Fibroblast of mammary gland (primary cell): ENCODE measurements at regions not wholly inside any gene's neighbourhood (a gene's known extent, or its start where the extent isn't known, plus 50 kb on each side); places are given as distances from the start of the nearest gene placed in this dataset.

Experiments
- DNase-seq: peaks from one replicate; pipeline ENCODE4 v3.0.0-alpha.2; 2010; ENCODE audit warnings: low read depth
- H3K4me3 ChIP-seq: 2 replicates; pipeline ENCODE4 v1.5.1; 2011; ENCODE audit warnings: low read depth, mild to moderate bottlenecking, low read length, moderate library complexity; ENCODE audit not compliant: control insufficient read depth
- TF ChIP-seq, protein P1 (sequence below): conservative IDR thresholded peaks from 2 replicates; pipeline ENCODE4 v1.5.1; 2011; ENCODE audit warnings: low read depth, low read length, inconsistent platforms; ENCODE audit not compliant: control insufficient read depth, insufficient read depth

DNA sequence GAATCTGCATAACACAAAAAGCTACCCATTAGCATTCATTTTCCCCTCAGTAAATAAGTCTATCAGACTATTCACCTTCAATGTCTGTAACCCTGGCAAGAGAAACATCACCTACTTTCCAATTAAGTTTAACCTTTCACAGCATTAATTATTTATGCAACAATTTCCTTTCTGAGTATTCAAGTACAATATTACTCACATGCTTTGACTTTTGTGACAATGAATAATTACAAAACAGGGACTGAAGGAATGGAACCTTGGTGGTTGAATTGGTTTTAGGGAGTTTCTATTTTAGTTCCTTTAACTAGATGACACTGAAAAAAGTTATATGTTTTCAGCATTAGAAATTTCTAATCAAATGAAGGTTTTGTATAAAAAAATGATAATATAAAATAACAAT lies 932.3 kb upstream of the EPHA5 start:
- DNase-seq, result no peak
- H3K4me3 ChIP-seq, result no peak overlapping the region

DNA sequence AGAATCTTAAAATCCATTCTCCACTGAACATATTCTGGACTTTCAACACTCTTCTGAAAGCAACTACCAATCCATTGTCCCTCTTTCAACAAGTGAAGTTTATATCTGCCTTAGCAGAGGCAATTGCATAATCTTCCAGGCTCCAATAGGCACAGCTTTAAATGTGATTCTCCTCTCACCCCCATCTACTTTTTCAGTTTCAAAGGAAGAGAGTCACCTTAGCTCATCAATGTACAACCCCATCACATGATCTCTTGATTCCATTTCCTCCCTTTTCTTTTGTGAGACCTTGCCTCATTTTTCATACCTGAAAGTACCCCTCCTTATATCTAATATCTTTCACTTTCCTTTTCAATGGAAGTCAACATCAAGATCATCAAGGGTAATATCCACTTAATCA lies 921.7 kb upstream of the EPHA5 start:
- DNase-seq, result no peak
- H3K4me3 ChIP-seq, result no peak overlapping the region
- TF ChIP-seq, protein P1, sequence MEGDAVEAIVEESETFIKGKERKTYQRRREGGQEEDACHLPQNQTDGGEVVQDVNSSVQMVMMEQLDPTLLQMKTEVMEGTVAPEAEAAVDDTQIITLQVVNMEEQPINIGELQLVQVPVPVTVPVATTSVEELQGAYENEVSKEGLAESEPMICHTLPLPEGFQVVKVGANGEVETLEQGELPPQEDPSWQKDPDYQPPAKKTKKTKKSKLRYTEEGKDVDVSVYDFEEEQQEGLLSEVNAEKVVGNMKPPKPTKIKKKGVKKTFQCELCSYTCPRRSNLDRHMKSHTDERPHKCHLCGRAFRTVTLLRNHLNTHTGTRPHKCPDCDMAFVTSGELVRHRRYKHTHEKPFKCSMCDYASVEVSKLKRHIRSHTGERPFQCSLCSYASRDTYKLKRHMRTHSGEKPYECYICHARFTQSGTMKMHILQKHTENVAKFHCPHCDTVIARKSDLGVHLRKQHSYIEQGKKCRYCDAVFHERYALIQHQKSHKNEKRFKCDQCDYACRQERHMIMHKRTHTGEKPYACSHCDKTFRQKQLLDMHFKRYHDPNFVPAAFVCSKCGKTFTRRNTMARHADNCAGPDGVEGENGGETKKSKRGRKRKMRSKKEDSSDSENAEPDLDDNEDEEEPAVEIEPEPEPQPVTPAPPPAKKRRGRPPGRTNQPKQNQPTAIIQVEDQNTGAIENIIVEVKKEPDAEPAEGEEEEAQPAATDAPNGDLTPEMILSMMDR, result no peak

More for the DNA sequence above, 932.3 kb upstream of the EPHA5 start:
- TF ChIP-seq, protein P1, result no peak

DNA sequence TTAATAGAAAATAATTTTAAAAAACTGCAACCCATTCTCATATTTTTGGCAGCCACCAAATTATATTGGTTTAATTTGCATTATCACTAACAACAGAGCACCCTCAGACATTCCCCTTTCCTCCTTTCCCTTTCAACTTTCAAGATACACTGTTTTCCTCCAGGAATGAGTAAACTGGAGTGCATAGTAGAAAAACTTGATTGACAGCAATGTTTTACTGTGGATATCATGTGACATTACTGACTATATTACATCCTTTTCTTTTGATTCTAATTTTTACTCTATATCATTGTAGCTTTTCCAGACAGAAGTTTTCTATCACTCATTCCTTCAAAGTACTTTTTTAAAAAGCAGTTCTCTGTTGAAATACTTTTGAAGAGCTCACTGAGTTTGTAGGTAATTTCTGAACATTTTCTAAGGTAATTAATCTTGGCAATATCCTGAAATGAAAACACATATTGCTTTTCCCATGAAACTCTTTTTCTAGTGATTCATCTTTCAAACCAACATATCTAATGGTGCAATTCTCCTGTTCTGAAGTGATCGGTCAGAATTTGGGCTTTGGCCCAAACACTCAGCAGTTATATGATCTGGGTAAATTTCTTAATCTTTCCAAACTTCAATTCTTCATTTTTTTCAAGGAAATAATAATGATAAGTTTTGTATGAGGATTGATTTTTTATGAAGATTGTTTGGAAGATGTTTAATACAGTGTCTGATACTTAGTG lies 920.4 kb upstream of the EPHA5 start:
- DNase-seq, result peak; percentile 25

DNA sequence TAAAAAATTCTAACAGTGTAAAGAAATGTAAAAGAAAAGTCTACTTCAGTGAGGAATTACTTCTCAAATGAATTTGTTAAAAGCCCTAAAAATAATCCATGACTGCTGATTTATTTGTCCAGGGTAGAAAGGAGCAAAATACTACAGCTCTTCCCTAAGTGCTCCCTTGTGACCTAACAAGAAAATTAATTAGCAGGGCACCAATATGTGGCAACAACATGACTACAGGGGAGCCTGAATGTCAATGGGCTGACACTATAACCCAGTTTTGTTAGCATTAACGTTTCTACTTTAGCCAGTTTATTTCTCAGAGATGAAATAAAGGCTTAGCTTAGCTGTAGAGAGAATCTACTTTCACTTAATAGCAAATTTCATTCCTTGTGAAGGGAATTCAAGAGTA lies 918.9 kb upstream of the EPHA5 start:
- no peak overlapping the region for H3K4me3 ChIP-seq
- DNase-seq, result no peak
- TF ChIP-seq, protein P1, result no peak

More for the DNA sequence above, 920.4 kb upstream of the EPHA5 start:
- TF ChIP-seq, protein P1, result no peak
- no peak overlapping the region for H3K4me3 ChIP-seq

DNA sequence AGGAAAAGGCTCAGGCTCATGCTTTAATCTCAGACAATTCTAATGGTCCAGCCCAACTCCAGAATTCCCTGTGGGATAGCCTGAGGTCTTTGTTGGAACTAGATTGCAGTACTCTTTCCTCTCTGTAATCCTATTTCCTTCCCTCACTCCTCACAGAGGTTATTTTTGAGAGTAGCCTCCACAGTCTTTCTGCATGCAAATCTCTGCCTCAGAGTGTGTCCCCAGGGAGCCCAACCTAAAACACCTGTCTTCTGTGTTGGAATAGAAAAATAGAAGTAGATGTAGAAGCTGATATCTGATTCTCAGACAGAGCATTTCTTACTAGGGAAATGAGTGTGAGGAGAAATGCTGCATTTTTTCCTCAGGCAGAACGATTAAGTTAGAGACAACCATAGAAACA lies 915.5 kb upstream of the EPHA5 start:
- TF ChIP-seq, protein P1, result no peak
- DNase-seq, result no peak
- no peak overlapping the region for H3K4me3 ChIP-seq

DNA sequence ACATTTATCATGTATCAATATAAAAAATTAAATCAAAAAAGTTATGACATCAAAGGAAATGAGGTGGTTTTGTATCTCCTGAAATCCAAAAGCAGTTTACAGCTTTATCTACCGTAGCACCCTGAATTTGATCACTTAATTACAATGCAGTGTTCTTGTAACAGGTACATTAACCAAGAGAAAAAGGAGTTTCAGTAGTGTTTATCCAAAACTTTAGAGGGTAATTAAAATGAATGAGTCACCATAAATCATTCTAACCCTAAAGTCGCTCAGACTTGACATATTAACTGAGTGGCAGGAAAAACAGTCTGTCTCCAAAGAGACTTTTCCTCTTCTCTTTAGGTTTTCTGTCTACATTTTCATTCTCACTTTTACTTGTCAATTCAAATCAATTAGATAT lies 907.6 kb upstream of the EPHA5 start:
- no peak overlapping the region for H3K4me3 ChIP-seq
- DNase-seq, result no peak
- TF ChIP-seq, protein P1, result no peak

DNA sequence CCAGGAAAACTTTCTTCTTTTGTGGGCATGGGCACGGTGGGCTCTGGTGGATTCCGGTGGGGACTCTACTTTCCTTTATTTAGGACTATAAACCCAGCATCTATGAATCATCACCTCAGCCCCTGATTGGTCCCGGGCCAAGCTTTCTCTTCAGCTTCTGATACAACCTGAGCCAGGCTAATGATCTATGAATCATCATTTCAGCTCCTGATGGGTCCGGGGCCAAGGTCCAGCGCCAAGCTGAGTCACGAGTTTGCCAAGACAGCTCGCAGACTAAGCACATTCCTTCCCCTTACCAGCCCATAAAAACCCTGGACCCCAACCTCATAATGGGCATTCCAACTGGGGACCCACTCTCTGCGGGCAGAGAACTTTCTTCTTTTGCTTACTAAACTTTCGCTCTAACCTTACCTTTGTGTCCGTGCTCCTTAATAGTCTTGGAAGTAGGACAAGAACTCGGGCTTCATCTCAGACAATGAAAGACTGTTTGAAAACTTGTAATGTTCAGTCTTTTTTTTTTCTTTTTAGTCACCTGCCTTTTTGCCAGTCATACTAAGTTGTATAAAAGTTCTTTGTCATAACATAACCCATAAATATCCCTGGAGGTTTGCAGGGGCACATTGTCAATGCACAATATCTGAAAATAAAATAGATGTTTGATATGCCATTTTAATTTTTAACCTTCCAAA lies 904.9 kb upstream of the EPHA5 start:
- DNase-seq, result peak; percentile 73
- H3K4me3 ChIP-seq, result no peak overlapping the region
- TF ChIP-seq, protein P1, result no peak
